ENCODE measurements at regions not wholly inside any gene's neighbourhood (a gene's known extent, or its start where the extent isn't known, plus 50 kb on each side); places are given as distances from the start of the nearest gene placed in this dataset.

DNA sequence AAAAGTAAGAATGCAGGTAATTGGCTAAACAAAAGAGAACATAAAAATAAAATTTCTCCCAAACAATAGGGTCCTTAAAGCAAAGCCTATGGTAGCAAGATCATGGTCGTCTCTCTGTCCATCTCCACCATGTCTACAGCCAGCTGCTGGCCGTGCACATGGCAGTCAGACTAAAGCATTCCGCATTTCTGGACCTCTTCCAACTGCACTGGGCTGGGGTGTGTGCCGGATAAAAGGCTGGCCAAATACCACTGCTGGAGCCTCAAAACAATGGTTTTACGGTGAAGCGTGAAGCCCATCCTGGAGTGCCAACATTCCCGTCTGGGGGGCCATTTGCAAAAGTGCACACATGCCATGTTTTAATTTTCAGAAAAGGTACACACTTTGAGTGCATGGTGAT lies 74.8 kb upstream of the PIEZO2 start:
- no peak overlapping the region for H3K4me3 Mint-ChIP-seq
- H3K27ac Mint-ChIP-seq, result no peak overlapping the region
- DNase-seq, result no peak
- H3K27me3 Mint-ChIP-seq (ENCODE audit: low read depth), result no peaks in the 10 kb centered on the region
- CTCF ChIA-PET, result no interaction called here
- H3K36me3 Mint-ChIP-seq (ENCODE audit: low read depth), result no peaks in the 10 kb centered on the region
- no peaks in the 10 kb centered on the region for H3K4me1 Mint-ChIP-seq (ENCODE audit: low read depth)
- intact Hi-C loops (cut with micrococcal nuclease), result no loop called here
- peaks cover 1% of the 10 kb centered on the region for H3K9me3 Mint-ChIP-seq

DNA sequence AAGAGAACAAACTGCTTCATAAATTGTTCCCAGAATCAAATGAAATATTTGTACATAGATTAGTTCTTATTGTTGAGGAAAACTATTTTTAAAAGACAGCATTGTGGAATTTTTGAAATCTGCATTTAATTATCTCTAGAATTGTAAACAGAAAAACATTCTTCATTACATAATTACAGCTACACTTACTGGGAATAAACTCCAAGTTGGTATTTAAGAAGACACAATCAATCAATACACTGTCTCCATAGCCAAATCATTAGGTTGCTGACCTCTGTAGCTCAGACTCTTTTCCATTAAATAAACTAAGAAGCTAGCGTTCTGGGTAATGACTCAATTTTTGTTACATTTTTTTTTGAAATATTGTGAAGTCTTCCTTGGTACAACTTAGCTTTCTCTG lies 70.2 kb upstream of the PIEZO2 start:
- no peaks in the 10 kb centered on the region for H3K9me3 Mint-ChIP-seq
- no peak overlapping the region for H3K4me3 Mint-ChIP-seq
- H3K27ac Mint-ChIP-seq, result no peak overlapping the region
- H3K4me1 Mint-ChIP-seq (ENCODE audit: low read depth), result no peaks in the 10 kb centered on the region
- CTCF ChIA-PET, result interaction anchor here (0.7 kb wide), 1 partner anchor 293 kb away, joined by 3 read pairs; no protein-coding TSS in a partner anchor
- DNase-seq, result no peak
- no peaks in the 10 kb centered on the region for H3K27me3 Mint-ChIP-seq (ENCODE audit: low read depth)
- intact Hi-C loops (cut with micrococcal nuclease), result no loop called here
- no peaks in the 10 kb centered on the region for H3K36me3 Mint-ChIP-seq (ENCODE audit: low read depth)

DNA sequence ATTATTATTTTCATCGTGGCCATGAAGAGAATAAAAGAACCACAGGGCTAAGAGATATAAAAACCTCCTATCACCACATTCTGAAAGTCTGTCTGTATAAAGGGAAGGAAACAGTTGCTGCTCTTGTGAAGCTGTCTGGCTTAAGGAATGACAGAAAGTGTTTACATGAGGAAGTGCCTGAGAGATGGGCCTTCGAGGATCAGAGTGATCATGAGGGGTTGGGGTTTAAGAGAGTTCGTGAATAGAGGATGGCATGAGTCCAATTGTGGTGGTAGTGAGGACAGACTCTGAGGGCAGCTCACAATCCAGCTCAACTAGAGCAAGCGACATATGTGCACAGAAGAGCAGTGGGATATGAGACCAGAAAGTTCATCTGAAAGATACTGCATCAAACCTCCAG lies 65.8 kb upstream of the PIEZO2 start:
- no peaks in the 10 kb centered on the region for H3K27me3 Mint-ChIP-seq (ENCODE audit: low read depth)
- DNase-seq, result no peak
- H3K36me3 Mint-ChIP-seq (ENCODE audit: low read depth), result no peaks in the 10 kb centered on the region
- CTCF ChIA-PET, result no interaction called here
- no peak overlapping the region for H3K4me3 Mint-ChIP-seq
- no peaks in the 10 kb centered on the region for H3K9me3 Mint-ChIP-seq
- intact Hi-C loops (cut with micrococcal nuclease), result no loop called here
- no peaks in the 10 kb centered on the region for H3K4me1 Mint-ChIP-seq (ENCODE audit: low read depth)
- no peak overlapping the region for H3K27ac Mint-ChIP-seq

GRCh38 chr18:11204020-11204419 lies 54.7 kb upstream of the PIEZO2 start:
- intact Hi-C loops (cut with micrococcal nuclease), result no loop called here
- no peak for DNase-seq
- H3K9me3 Mint-ChIP-seq, result no peaks in the 10 kb centered on the region
- no peak overlapping the region for H3K27ac Mint-ChIP-seq
- no peaks in the 10 kb centered on the region for H3K4me1 Mint-ChIP-seq (ENCODE audit: low read depth)
- no peaks in the 10 kb centered on the region for H3K36me3 Mint-ChIP-seq (ENCODE audit: low read depth)
- CTCF ChIA-PET, result interaction anchor here (0.6 kb wide), 1 partner anchor 1125 kb away, joined by 3 read pairs; no protein-coding TSS in a partner anchor
- peaks cover 3% of the 10 kb centered on the region for H3K27me3 Mint-ChIP-seq (ENCODE audit: low read depth)
- no peak overlapping the region for H3K4me3 Mint-ChIP-seq

GRCh38 chr18:11199477-11199876 lies 50.1 kb upstream of the PIEZO2 start:
- no peaks in the 10 kb centered on the region for H3K36me3 Mint-ChIP-seq (ENCODE audit: low read depth)
- CTCF ChIA-PET, result no interaction called here
- no peak overlapping the region for H3K27ac Mint-ChIP-seq
- no peak for DNase-seq
- intact Hi-C loops (cut with micrococcal nuclease), result no loop called here
- no peak overlapping the region for H3K4me3 Mint-ChIP-seq
- no peaks in the 10 kb centered on the region for H3K4me1 Mint-ChIP-seq (ENCODE audit: low read depth)
- no peaks in the 10 kb centered on the region for H3K9me3 Mint-ChIP-seq
- H3K27me3 Mint-ChIP-seq (ENCODE audit: low read depth), result no peaks in the 10 kb centered on the region
